OCI-LY3 (cell line): ENCODE measurements at regions not wholly inside any gene's neighbourhood (a gene's known extent, or its start where the extent isn't known, plus 50 kb on each side); places are given as distances from the start of the nearest gene placed in this dataset.

ENCODE experiments used
- H2AFZ ChIP-seq: fragments of 200-600, 300-600 bp; shearing (Covaris generic); 2 replicates; pipeline ENCODE4 v1.6.0; 2014; ENCODE audit warnings: antibody characterized with exemption, low read depth, low read length
- H3K27ac ChIP-seq: fragments of 200-600, 300-600 bp; sonication (generic); 2 replicates; pipeline ENCODE4 v1.5.1; 2014; ENCODE audit warnings: mild to moderate bottlenecking, low read length, moderate library complexity, mixed read lengths
- H3K27me3 ChIP-seq: fragments of 200-600, 300-600 bp; sonication (generic); 2 replicates; pipeline ENCODE4 v1.6.1; 2014; ENCODE audit warnings: low read depth, low read length, mixed read lengths
- H3K36me3 ChIP-seq: fragments of 200-600, 300-600 bp; sonication (generic); replicated peaks from 2 replicates; pipeline ENCODE3; 2014; ENCODE audit warnings: low read depth, low read length, mixed read lengths
- H3K4me1 ChIP-seq: fragments of 300-600, 200-600 bp; sonication (generic); 2 replicates; pipeline ENCODE4 v1.6.1; 2014; ENCODE audit warnings: low read length, mixed read lengths
- H3K4me2 ChIP-seq: fragments of 200-600, 300-600 bp; sonication (generic); 2 replicates; pipeline ENCODE4 v1.6.1; 2014; ENCODE audit warnings: low read length, mixed read lengths
- H3K4me3 ChIP-seq: fragments of 300-600, 200-600 bp; sonication (generic); 2 replicates; pipeline ENCODE4 v1.5.1; 2014; ENCODE audit warnings: antibody characterized with exemption, mild to moderate bottlenecking, low read length, moderate library complexity
- H3K79me2 ChIP-seq: fragments of 300-600, 200-600 bp; shearing (Covaris generic); 2 replicates; pipeline ENCODE4 v1.6.1; 2014; ENCODE audit warnings: mild to moderate bottlenecking, low read length, mixed read lengths
- H3K9ac ChIP-seq: fragments of 300-600, 200-600 bp; shearing (Covaris generic); 2 replicates; pipeline ENCODE4 v1.6.0; 2014; ENCODE audit warnings: mild to moderate bottlenecking, low read length, moderate library complexity
- H3K9me3 ChIP-seq: fragments of 200-600, 300-600 bp; shearing (Covaris generic); 2 replicates; pipeline ENCODE4 v1.6.1; 2014; ENCODE audit warnings: low read length, mixed read lengths; ENCODE audit not compliant: insufficient read depth
- H4K20me1 ChIP-seq: fragments of 200-600, 300-600 bp; sonication (generic); 2 replicates; pipeline ENCODE4 v1.6.1; 2016; ENCODE audit warnings: low read length, mixed read lengths; ENCODE audit not compliant: insufficient read depth
- EZH2phosphoT487 ChIP-seq: fragments of 200-600 bp; shearing (Covaris generic); IDR thresholded peaks from 2 replicates; pipeline ENCODE4 v1.6.1; 2018; ENCODE audit warnings: antibody characterized with exemption, mixed run types, low read depth
- TF ChIP-seq, protein P1 (sequence below): fragments of 200-600, 300-600 bp; sonication (generic); IDR thresholded peaks from 2 replicates; pipeline ENCODE4 v1.5.1; 2014; ENCODE audit warnings: antibody characterized with exemption, low read length, low read depth

GRCh38 chr10:2968401-2969058, 98.8 kb upstream of the PFKP start:
- H3K36me3 ChIP-seq = no peaks in the 10 kb centered on the region
- peaks cover 3% of the 10 kb centered on the region; the same call in 1 of the 2 replicates for H3K4me1 ChIP-seq
- no peak overlapping the region for H3K27ac ChIP-seq
- H4K20me1 ChIP-seq = no peaks in the 10 kb centered on the region
- no peak overlapping the region for H2AFZ ChIP-seq
- 0 out of 2 replicates have a peak, but pooled peaks cover 5% of the 10 kb centered on the region for H3K27me3 ChIP-seq
- TF ChIP-seq, protein P1, sequence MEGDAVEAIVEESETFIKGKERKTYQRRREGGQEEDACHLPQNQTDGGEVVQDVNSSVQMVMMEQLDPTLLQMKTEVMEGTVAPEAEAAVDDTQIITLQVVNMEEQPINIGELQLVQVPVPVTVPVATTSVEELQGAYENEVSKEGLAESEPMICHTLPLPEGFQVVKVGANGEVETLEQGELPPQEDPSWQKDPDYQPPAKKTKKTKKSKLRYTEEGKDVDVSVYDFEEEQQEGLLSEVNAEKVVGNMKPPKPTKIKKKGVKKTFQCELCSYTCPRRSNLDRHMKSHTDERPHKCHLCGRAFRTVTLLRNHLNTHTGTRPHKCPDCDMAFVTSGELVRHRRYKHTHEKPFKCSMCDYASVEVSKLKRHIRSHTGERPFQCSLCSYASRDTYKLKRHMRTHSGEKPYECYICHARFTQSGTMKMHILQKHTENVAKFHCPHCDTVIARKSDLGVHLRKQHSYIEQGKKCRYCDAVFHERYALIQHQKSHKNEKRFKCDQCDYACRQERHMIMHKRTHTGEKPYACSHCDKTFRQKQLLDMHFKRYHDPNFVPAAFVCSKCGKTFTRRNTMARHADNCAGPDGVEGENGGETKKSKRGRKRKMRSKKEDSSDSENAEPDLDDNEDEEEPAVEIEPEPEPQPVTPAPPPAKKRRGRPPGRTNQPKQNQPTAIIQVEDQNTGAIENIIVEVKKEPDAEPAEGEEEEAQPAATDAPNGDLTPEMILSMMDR = no peak
- TF ChIP-seq EZH2phosphoT487 = no peak
- H3K4me2 ChIP-seq = no peak overlapping the region
- no peak overlapping the region for H3K4me3 ChIP-seq
- no peaks in the 10 kb centered on the region for H3K79me2 ChIP-seq
- no peaks in the 10 kb centered on the region for H3K9me3 ChIP-seq
- H3K9ac ChIP-seq = no peak overlapping the region

DNA sequence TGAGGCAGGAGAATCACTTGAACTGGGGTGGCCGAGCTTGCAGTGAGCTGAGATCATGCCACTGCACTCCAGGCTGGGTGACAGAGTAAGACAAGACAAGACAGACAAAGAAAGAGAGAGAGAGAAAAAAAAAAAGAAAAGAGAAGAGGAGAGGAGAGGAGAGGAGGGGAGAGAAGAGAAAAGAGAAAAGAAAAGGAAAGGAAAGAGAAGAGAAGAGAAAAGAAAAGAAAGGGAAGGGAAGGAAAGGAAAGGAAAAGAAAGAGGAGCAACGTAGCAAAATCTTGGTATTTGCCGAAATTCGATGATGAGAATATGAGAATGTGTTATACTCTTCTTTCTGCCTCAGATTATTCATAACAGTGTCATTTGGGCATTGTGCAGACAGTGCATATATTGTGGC, 101.2 kb upstream of the PFKP start:
- TF ChIP-seq, protein P1 = no peak
- TF ChIP-seq EZH2phosphoT487 = no peak
- Histone ChIP-seq H3K79me2 (no peaks in the 10 kb centered on the region), H3K27ac (no peak overlapping the region), H3K4me1 (peaks cover 3% of the 10 kb centered on the region; the same call in 1 of the 2 replicates), H3K9me3 (no peaks in the 10 kb centered on the region), H3K4me3 (no peak overlapping the region), H3K4me2 (no peak overlapping the region), H3K9ac (no peak overlapping the region), H2AFZ (no peak overlapping the region), H4K20me1 (no peaks in the 10 kb centered on the region), H3K36me3 (no peaks in the 10 kb centered on the region), H3K27me3 (0 out of 2 replicates have a peak, but pooled peaks cover 5% of the 10 kb centered on the region)

DNA sequence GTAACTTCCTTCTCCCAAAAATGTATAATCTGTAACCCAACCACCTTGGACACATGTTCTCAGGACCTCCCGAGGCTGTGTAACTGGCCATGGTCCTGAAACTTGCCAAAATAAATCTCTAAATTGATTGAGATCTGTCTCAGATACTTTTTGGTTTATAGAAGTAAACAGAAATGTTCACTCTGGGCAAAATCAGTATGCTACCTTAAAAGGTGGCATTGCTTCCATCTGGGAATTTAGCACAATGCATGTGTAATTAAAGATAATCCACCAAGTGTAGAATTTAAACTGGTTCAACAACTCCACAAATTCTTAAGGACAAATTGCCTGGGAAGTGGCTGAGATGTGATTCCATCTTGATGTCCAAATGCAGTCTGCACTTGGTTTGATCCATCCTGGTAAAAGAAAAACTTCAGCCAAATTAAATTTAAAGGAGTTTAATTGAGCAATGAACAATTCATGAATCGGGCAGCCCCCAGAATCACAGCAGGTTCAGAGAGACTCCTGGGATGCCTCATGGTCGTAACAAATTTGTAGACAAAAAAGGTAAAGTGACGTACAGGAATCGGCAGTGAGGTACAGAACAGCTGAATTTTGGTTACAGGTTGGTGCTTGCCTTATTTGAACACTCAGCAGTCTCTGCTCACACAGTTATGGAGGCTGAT, 102.6 kb upstream of the PFKP start:
- no peaks in the 10 kb centered on the region for H3K9me3 ChIP-seq
- no peak overlapping the region for H3K4me3 ChIP-seq
- H3K79me2 ChIP-seq = no peaks in the 10 kb centered on the region
- H3K27me3 ChIP-seq = 0 out of 2 replicates have a peak, but pooled peaks cover 5% of the 10 kb centered on the region
- H3K4me1 ChIP-seq = no peaks in the 10 kb centered on the region
- no peak overlapping the region for H2AFZ ChIP-seq
- no peak for TF ChIP-seq EZH2phosphoT487
- TF ChIP-seq, protein P1 = no peak
- H3K4me2 ChIP-seq = no peak overlapping the region
- H3K27ac ChIP-seq = no peak overlapping the region
- no peaks in the 10 kb centered on the region for H4K20me1 ChIP-seq
- H3K36me3 ChIP-seq = no peaks in the 10 kb centered on the region
- no peak overlapping the region for H3K9ac ChIP-seq

GRCh38 chr10:2963889-2964631, 103.3 kb upstream of the PFKP start:
- no peaks in the 10 kb centered on the region for H3K36me3 ChIP-seq
- H3K9ac ChIP-seq = no peak overlapping the region
- TF ChIP-seq, protein P1 = no peak
- no peak for TF ChIP-seq EZH2phosphoT487
- no peak overlapping the region for H3K4me3 ChIP-seq
- no peak overlapping the region for H2AFZ ChIP-seq
- H3K27ac ChIP-seq = no peak overlapping the region
- no peak overlapping the region for H3K4me2 ChIP-seq
- H3K79me2 ChIP-seq = no peaks in the 10 kb centered on the region
- 0 out of 2 replicates have a peak, but pooled peaks cover 5% of the 10 kb centered on the region for H3K27me3 ChIP-seq
- H4K20me1 ChIP-seq = no peaks in the 10 kb centered on the region
- H3K4me1 ChIP-seq = no peaks in the 10 kb centered on the region
- H3K9me3 ChIP-seq = no peaks in the 10 kb centered on the region
